H9 (cell line): ENCODE measurements at regions not wholly inside any gene's neighbourhood (a gene's known extent, or its start where the extent isn't known, plus 50 kb on each side); places are given as distances from the start of the nearest gene placed in this dataset.

ENCODE experiments used
- DNase-seq: peaks from one replicate; pipeline ENCODE4 v3.0.0-alpha.2; 2017
- H2AFZ ChIP-seq: one replicate; pipeline ENCODE4 v1.6.1; 2013; ENCODE audit warnings: mild to moderate bottlenecking, low read length, control low read depth, moderate library complexity
- H2AK5ac ChIP-seq: 2 replicates; pipeline ENCODE4 v1.6.1; 2013; ENCODE audit warnings: low read length, control low read depth, mixed read lengths; ENCODE audit not compliant: insufficient read length
- H2BK120ac ChIP-seq: one replicate; pipeline ENCODE4 v1.6.1; 2013; ENCODE audit warnings: low read depth, mild to moderate bottlenecking, low read length, control low read depth, inconsistent platforms; ENCODE audit not compliant: poor library complexity, severe bottlenecking
- H2BK12ac ChIP-seq: 2 replicates; pipeline ENCODE4 v1.6.1; 2013; ENCODE audit warnings: low read length, control low read depth, mixed read lengths, low read depth; ENCODE audit not compliant: insufficient read length
- H2BK15ac ChIP-seq: 2 replicates; pipeline ENCODE4 v1.6.1; 2013; ENCODE audit warnings: low read depth, low read length, control low read depth
- H2BK20ac ChIP-seq: one replicate; pipeline ENCODE4 v1.6.1; 2013; ENCODE audit warnings: low read depth, mild to moderate bottlenecking, low read length, control low read depth, inconsistent platforms; ENCODE audit not compliant: poor library complexity, severe bottlenecking
- H2BK5ac ChIP-seq: 2 replicates; pipeline ENCODE4 v1.6.1; 2013; ENCODE audit warnings: low read length, control low read depth, mixed read lengths; ENCODE audit not compliant: insufficient read length
- H3K14ac ChIP-seq: 2 replicates; pipeline ENCODE4 v1.6.1; 2013; ENCODE audit warnings: low read length, control low read depth; ENCODE audit not compliant: insufficient read depth
- H3K18ac ChIP-seq: 2 replicates; pipeline ENCODE4 v1.6.1; 2013; ENCODE audit warnings: low read depth, mild to moderate bottlenecking, mixed read lengths, low read length, control low read depth; ENCODE audit not compliant: insufficient read length
- H3K23ac ChIP-seq: 2 replicates; pipeline ENCODE4 v1.6.1; 2013; ENCODE audit warnings: low read length, control low read depth, mixed read lengths, low read depth; ENCODE audit not compliant: insufficient read length
- H3K23me2 ChIP-seq: 2 replicates; pipeline ENCODE4 v1.6.1; 2013; ENCODE audit warnings: low read depth, mild to moderate bottlenecking, mixed read lengths, low read length, control low read depth; ENCODE audit not compliant: insufficient read length, poor library complexity, severe bottlenecking
- H3K27ac ChIP-seq: 2 replicates; pipeline ENCODE4 v1.5.1; 2013; ENCODE audit warnings: low read length, control low read depth, mixed read lengths, low read depth; ENCODE audit not compliant: insufficient read length
- H3K27me3 ChIP-seq: 2 replicates; pipeline ENCODE4 v1.6.1; 2013; ENCODE audit warnings: low read length, control low read depth, inconsistent platforms; ENCODE audit not compliant: insufficient read depth
- H3K4ac ChIP-seq: 2 replicates; pipeline ENCODE4 v1.6.1; 2013; ENCODE audit warnings: low read depth, mild to moderate bottlenecking, control low read depth, inconsistent platforms, low read length, moderate library complexity
- H3K4me1 ChIP-seq: 2 replicates; pipeline ENCODE4 v1.6.1; 2013; ENCODE audit warnings: low read length, control low read depth, inconsistent platforms; ENCODE audit not compliant: insufficient read depth
- H3K4me2 ChIP-seq: 2 replicates; pipeline ENCODE4 v1.6.1; 2013; ENCODE audit warnings: low read length, control low read depth, mixed read lengths; ENCODE audit not compliant: insufficient read length, insufficient read depth
- H3K56ac ChIP-seq: 2 replicates; pipeline ENCODE4 v1.6.1; 2013; ENCODE audit warnings: low read depth, mild to moderate bottlenecking, mixed read lengths, low read length, control low read depth; ENCODE audit not compliant: insufficient read length
- H3K79me1 ChIP-seq: 2 replicates; pipeline ENCODE4 v1.6.1; 2013; ENCODE audit warnings: low read depth, mild to moderate bottlenecking, moderate library complexity, low read length, control low read depth, inconsistent platforms; ENCODE audit not compliant: insufficient read depth, poor library complexity, severe bottlenecking
- H3K79me2 ChIP-seq: 2 replicates; pipeline ENCODE4 v1.6.1; 2013; ENCODE audit warnings: low read length, control low read depth, inconsistent platforms; ENCODE audit not compliant: insufficient read depth
- H3K9ac ChIP-seq: 2 replicates; pipeline ENCODE4 v1.6.1; 2013; ENCODE audit warnings: low read length, control low read depth, mixed read lengths; ENCODE audit not compliant: insufficient read length; ENCODE audit errors: extremely low read depth
- H3K9me3 ChIP-seq: one replicate; pipeline ENCODE4 v1.6.1; 2013; ENCODE audit warnings: low read depth, low read length, inconsistent platforms; ENCODE audit not compliant: control insufficient read depth
- H3T11ph ChIP-seq: one replicate; pipeline ENCODE4 v1.6.1; 2013; ENCODE audit warnings: mild to moderate bottlenecking, low read length, control low read depth, inconsistent platforms
- H4K20me1 ChIP-seq: one replicate; pipeline ENCODE4 v1.6.1; 2013; ENCODE audit not compliant: control insufficient read depth, insufficient read length, insufficient read depth
- H4K5ac ChIP-seq: 2 replicates; pipeline ENCODE4 v1.6.1; 2013; ENCODE audit warnings: low read depth, mild to moderate bottlenecking, mixed read lengths, low read length, control low read depth; ENCODE audit not compliant: insufficient read length
- H4K8ac ChIP-seq: replicated peaks from 2 replicates; pipeline ENCODE4 v1.6.1; 2013; ENCODE audit warnings: low read length, control low read depth, mixed read lengths, low read depth; ENCODE audit not compliant: insufficient read length
- H4K91ac ChIP-seq: 2 replicates; pipeline ENCODE4 v1.6.1; 2013; ENCODE audit warnings: low read depth, mild to moderate bottlenecking, moderate library complexity, mixed read lengths, low read length, control low read depth; ENCODE audit not compliant: insufficient read length
- H3K27ac Mint-ChIP-seq, 3 experiments: 2 replicates in 2 of 3; 3 replicates in 1 of 3; pipeline ENCODE4 v1.8.0; 2020 to 2021; ENCODE audit warnings: mixed read lengths in 3 of 3, mild to moderate bottlenecking in 1 of 3, moderate library complexity in 1 of 3
- H3K27me3 Mint-ChIP-seq: 2 replicates; pipeline ENCODE4 v1.8.0; 2021; ENCODE audit warnings: low read depth, mild to moderate bottlenecking, moderate library complexity, mixed read lengths
- H3K36me3 Mint-ChIP-seq, 3 experiments: 2 replicates in 2 of 3; 3 replicates in 1 of 3; pipeline ENCODE4 v1.8.0; 2020 to 2021; ENCODE audit warnings: low read depth in 3 of 3, mixed read lengths in 3 of 3; ENCODE audit not compliant: insufficient read depth in 1 of 3
- H3K4me1 Mint-ChIP-seq, 2 experiments: 2 replicates each; pipeline ENCODE4 v1.8.0; 2020; ENCODE audit warnings: mixed read lengths in 2 of 2
- H3K4me3 Mint-ChIP-seq, 2 experiments: 2 replicates in 1 of 2; 3 replicates in 1 of 2; pipeline ENCODE4 v1.8.0; 2020 to 2021; ENCODE audit warnings: mild to moderate bottlenecking in 2 of 2, mixed read lengths in 2 of 2, moderate library complexity in 1 of 2
- H3K9me3 Mint-ChIP-seq, 2 experiments: 2 replicates in 1 of 2; 3 replicates in 1 of 2; pipeline ENCODE4 v1.8.0; 2020; ENCODE audit warnings: mild to moderate bottlenecking in 2 of 2, mixed read lengths in 2 of 2, moderate library complexity in 1 of 2
- WGBS: extraction: QIAGEN DNeasy Blood & Tissue Kit; methylation state at CpG from one replicate; pipeline ENCODE4 v1.1.7; 2013; ENCODE audit warnings: missing lambda C conversion rate, low lambda C conversion rate, mixed read lengths; ENCODE audit not compliant: insufficient read length; ENCODE audit errors: extremely low coverage; 5-methylcytosine and 5-hydroxymethylcytosine counted together
- TF ChIP-seq, protein P1 (sequence below): fragments of 200-600 bp; sonication (generic); conservative IDR thresholded peaks from 3 replicates; pipeline ENCODE4 v1.8.0; 2021; ENCODE audit warnings: antibody characterized with exemption, mild to moderate bottlenecking

GRCh38 chr22:49580024-49580423, 247.6 kb downstream of the BRD1 start:
- Histone ChIP-seq H3K4me2 (no peak overlapping the region), H4K8ac (no peak overlapping the region), H3K23ac (no peak overlapping the region), H3K56ac (no peak overlapping the region), H3K4me1 (no peaks in the 10 kb centered on the region), H3K27me3 (no peaks in the 10 kb centered on the region), H3T11ph (no peak overlapping the region), H2BK120ac (no peak overlapping the region), H2AFZ (no peak overlapping the region), H3K4ac (no peak overlapping the region), H3K79me1 (no peaks in the 10 kb centered on the region), H2BK12ac (no peak overlapping the region), H3K27ac (no peak overlapping the region), H4K20me1 (no peaks in the 10 kb centered on the region), H4K91ac (no peak overlapping the region), H3K79me2 (no peaks in the 10 kb centered on the region), H2BK20ac (no peak overlapping the region), H3K9me3 (no peaks in the 10 kb centered on the region), H3K23me2 (no peaks in the 10 kb centered on the region), H2BK15ac (no peak overlapping the region), H3K14ac (no peak overlapping the region), H4K5ac (no peak overlapping the region), H2BK5ac (no peak overlapping the region), H3K18ac (no peak overlapping the region), H2AK5ac (no peak overlapping the region), H3K9ac (no peak overlapping the region)
- peaks cover 2% of the 10 kb centered on the region for H3K27me3 Mint-ChIP-seq
- no peak for DNase-seq
- no CpG with 5 or more reads among the region's 3 CpGs for WGBS
- H3K27ac Mint-ChIP-seq: no peak overlapping the region
- H3K36me3 Mint-ChIP-seq: no peaks in the 10 kb centered on the region
- H3K9me3 Mint-ChIP-seq: peaks cover 3 to 4% of the 10 kb centered on the region in 2 experiments; a peak in 2 of 5 replicates
- TF ChIP-seq, protein P1, sequence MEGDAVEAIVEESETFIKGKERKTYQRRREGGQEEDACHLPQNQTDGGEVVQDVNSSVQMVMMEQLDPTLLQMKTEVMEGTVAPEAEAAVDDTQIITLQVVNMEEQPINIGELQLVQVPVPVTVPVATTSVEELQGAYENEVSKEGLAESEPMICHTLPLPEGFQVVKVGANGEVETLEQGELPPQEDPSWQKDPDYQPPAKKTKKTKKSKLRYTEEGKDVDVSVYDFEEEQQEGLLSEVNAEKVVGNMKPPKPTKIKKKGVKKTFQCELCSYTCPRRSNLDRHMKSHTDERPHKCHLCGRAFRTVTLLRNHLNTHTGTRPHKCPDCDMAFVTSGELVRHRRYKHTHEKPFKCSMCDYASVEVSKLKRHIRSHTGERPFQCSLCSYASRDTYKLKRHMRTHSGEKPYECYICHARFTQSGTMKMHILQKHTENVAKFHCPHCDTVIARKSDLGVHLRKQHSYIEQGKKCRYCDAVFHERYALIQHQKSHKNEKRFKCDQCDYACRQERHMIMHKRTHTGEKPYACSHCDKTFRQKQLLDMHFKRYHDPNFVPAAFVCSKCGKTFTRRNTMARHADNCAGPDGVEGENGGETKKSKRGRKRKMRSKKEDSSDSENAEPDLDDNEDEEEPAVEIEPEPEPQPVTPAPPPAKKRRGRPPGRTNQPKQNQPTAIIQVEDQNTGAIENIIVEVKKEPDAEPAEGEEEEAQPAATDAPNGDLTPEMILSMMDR: no peak
- no peaks in the 10 kb centered on the region for H3K4me1 Mint-ChIP-seq
- H3K4me3 Mint-ChIP-seq: no peak overlapping the region
